ENCODE measurements at regions not wholly inside any gene's neighbourhood (a gene's known extent, or its start where the extent isn't known, plus 50 kb on each side); places are given as distances from the start of the nearest gene placed in this dataset.

DNA sequence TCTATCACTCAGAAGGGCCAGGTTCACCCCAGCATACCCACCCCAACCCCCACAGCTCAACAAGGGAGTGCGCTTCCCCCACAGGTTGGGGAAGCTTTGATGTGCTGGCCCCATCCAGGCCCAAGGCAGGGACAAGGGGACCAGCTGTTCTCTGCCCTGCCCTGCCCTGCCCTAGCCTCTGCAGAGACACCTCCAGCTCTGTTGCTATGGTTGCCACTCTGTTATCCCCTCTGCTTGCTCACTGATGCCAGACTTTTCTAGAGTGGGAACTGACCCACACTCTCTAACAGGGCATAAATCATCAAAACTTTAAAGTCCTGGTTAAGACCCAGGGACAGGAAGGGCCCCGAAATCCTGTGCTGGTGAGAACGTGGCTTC lies 50.4 kb upstream of the ENPP7 start:
- intact Hi-C loops (cut with DNase I): no loop called here
- WGBS, 4 donors: 75 to 78% (median 77%) methylated on average over 3 of the region's 3 CpGs
- Histone ChIP-seq H3K4me3 (no peak overlapping the region), H3K4me1 (no peaks in the 10 kb centered on the region), H3K27ac (no peak overlapping the region), H3K36me3 (no peaks in the 10 kb centered on the region), H3K27me3 (peaks cover 0 to 45% (median 6%) of the 10 kb centered on the region in 9 donors), H3K9me3 (no peaks in the 10 kb centered on the region)
- no peak for TF ChIP-seq POLR2A (IDR thresholded peaks at IDR 0.05)
- TF ChIP-seq CTCF (IDR thresholded peaks at IDR 0.05): no peak
- no peak for DNase-seq
- ATAC-seq: no peak

GRCh38 chr17:79679631-79680317 lies 51.0 kb upstream of the ENPP7 start:
- Histone ChIP-seq H3K36me3 (no peaks in the 10 kb centered on the region), H3K27me3 (peaks cover 0 to 41% (median 6%) of the 10 kb centered on the region in 9 donors), H3K27ac (no peak overlapping the region), H3K4me1 (no peaks in the 10 kb centered on the region), H3K4me3 (no peak overlapping the region), H3K9me3 (no peaks in the 10 kb centered on the region)
- TF ChIP-seq CTCF (IDR thresholded peaks at IDR 0.05) (no peak), POLR2A (IDR thresholded peaks at IDR 0.05) (no peak)
- 87 to 91% (median 89%) methylated on average over 16 to 19 of the region's 19 CpGs for WGBS, 4 donors
- DNase-seq: no peak
- intact Hi-C loops (cut with DNase I): no loop called here
- no peak for ATAC-seq

DNA sequence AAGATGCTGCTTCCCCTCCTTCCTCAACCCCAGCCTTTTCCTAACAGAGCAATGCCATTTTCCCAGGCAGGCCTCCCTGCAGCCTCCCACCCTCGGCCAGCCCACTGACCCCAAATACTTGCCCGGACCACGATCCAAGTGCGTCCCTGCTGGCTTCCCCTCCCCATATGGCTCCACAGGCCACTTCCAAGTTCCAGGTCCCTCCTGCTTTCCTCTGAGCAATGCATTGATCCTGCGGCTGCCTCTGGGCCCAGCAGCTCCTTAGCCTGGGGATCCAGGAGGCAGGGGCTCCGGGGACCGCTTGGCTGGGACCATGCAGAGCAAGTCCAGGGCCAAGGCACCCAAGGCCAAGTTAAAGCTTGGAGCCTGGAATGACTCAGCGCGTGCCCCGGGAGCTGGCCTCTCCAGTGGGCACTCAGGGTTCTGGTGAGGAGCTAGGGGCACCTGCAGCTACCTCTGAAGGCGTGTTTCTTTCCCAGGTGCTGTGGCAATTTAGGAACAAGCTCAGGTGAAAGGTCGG lies 51.9 kb upstream of the ENPP7 start:
- no peak for TF ChIP-seq CTCF (IDR thresholded peaks at IDR 0.05)
- TF ChIP-seq POLR2A (IDR thresholded peaks at IDR 0.05): no peak
- H3K9me3 ChIP-seq: peaks cover 0 to 8% (median 2%) of the 10 kb centered on the region in 12 donors
- peaks cover 0 to 38% (median 6%) of the 10 kb centered on the region in 9 donors for H3K27me3 ChIP-seq
- H3K4me1 ChIP-seq: no peaks in the 10 kb centered on the region
- DNase-seq: no peak
- WGBS, 4 donors: 62 to 70% (median 66%) methylated on average over 8 to 12 of the region's 12 CpGs
- no peak overlapping the region for H3K4me3 ChIP-seq
- no peaks in the 10 kb centered on the region for H3K36me3 ChIP-seq
- no peak overlapping the region for H3K27ac ChIP-seq
- intact Hi-C loops (cut with DNase I): no loop called here
- ATAC-seq: no peak

- H3K9me3 ChIP-seq: peaks cover 0 to 14% (median 7%) of the 10 kb centered on the region in 12 donors
- peaks cover 0 to 35% (median 8%) of the 10 kb centered on the region in 9 donors for H3K27me3 ChIP-seq
- no peaks in the 10 kb centered on the region for H3K36me3 ChIP-seq
- intact Hi-C loops (cut with DNase I): no loop called here
- no peak overlapping the region for H3K4me3 ChIP-seq
- H3K27ac ChIP-seq: no peak overlapping the region
- WGBS, 4 donors: 76 to 84% (median 80%) methylated on average over 16 of the region's 16 CpGs
- H3K4me1 ChIP-seq: no peaks in the 10 kb centered on the region
- ATAC-seq (no peak), DNase-seq (no peak)
- TF ChIP-seq POLR2A (IDR thresholded peaks at IDR 0.05) (no peak), CTCF (IDR thresholded peaks at IDR 0.05) (no peak)
These were observed 52.5 kb upstream of the ENPP7 start for GRCh38 chr17:79678091-79678735.

Measured in heart left ventricle (tissue), 16 donors.